ENCODE measurements at regions not wholly inside any gene's neighbourhood (a gene's known extent, or its start where the extent isn't known, plus 50 kb on each side); places are given as distances from the start of the nearest gene placed in this dataset.

DNA sequence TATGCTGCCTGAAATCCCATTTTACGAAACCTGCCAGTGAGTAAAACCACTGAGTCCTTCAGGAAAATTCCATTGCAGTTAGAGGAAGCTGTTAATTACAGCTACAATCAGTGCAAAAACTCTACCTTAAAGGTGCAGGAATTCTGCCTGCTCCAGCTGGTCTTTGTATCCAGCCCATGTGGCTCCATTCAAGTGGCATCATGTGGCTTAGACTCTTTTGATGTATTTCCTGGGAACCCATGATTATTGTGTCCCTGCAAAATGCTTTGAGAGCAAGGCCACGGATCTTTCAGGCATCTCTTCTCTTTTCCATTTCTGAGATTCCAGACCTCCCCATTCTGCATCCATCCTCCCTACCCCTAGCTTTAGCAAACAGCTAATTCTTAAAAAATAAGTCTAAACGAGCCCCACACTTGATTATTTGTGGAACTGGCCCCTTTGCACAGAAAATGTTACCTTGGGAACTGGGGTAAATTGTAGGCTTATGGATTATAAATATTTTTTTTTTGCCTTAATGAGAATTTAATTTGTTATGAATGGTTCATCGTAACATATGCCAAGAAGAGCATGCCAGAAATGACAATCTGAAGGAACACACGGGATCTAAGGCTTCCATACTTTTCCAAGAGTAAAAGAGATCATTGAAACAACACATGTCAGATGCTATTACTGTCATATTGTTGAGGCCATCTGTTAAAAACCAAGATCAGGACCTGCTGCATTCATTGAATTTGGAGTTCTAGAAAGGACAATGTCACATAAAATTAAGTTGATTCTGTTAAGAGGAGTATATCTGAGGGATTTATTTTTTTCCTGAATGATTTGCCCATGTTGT lies 144.6 kb downstream of the TPH2 start:
- in situ Hi-C loops (cut with MboI; ENCODE audit: low pct_unique_long_range_greater_than_20kb, low sequenced_read_pairs), result no loop called here
- no peak for DNase-seq

DNA sequence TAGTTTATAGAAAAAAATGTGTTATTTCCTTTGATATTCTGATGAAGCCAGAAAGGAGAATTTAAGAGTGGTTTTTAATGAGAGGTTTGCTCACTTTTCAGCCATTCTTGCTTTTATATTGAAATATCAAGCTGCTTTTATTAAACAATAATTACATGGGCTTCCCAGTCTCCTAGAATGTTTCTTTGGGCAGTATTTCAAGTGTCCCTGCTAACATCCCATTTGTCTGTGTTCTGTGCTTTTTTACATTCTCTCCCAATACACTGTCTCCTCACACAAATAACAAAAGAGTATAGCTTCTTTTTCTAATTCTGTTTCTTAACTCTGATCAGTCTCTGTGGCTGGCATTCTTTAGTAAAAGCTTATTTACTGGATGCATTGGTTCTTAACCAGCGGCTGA lies 145.4 kb downstream of the TPH2 start:
- DNase-seq, result no peak
- in situ Hi-C loops (cut with MboI; ENCODE audit: low pct_unique_long_range_greater_than_20kb, low sequenced_read_pairs), result no loop called here

DNA sequence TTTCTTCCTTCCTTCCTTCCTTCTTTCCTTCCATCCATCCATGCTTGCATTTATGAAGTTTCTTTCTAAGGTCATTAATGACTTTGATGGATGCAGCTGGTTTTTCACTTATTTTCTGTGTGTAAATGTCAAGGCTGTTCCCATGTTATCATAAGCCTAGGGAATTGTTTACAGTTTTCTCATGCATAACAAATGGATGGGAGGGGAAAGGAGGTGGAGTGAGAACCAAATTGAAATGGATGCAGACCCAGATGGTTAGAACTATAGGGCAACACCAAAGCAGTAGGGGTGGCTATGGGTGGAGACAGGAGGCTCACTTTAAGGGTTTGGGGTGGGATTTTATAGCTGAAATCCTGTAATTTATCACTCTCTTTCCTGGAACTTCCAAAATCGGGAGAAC lies 146.2 kb downstream of the TPH2 start:
- no peak for DNase-seq
- in situ Hi-C loops (cut with MboI; ENCODE audit: low pct_unique_long_range_greater_than_20kb, low sequenced_read_pairs), result no loop called here

DNA sequence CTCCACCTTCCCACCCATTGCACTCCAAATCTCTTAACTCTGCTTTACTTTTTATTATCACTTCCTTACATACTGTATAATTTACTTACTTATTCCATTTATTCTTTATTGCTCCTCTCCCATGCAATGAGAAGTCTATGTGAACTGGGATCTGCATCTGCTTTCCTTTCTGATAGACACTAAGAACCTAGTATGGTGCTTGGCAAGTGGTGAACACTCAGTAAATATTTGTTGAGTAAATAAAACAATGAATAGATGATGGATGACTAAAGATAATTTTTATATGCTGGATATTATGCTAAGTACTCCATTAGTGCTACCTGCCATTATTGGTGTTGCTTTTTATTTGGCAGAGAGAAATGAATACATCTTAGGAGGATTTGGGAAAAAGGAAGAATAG lies 151.0 kb downstream of the TPH2 start:
- in situ Hi-C loops (cut with MboI; ENCODE audit: low pct_unique_long_range_greater_than_20kb, low sequenced_read_pairs), result no loop called here
- no peak for DNase-seq

DNA sequence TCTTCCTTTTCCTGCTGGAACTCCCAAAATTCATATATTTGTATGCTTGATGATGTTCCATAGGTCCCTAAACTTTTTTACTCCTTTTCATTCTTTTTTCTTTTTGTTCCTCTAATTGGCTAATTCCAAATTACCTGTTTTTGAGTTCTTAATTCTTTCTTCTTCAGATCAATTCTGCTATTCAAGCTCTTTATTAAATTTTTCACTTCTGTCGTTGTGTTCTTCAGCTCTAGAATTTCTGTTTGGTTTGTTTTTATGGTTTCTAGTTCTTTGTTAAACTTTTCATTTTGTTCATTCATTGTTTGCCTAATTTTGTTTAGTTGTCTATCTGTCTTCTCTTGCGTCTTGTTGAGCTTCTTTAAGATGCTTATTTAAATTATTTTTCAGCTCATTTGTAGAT lies 154.8 kb downstream of the TPH2 start:
- in situ Hi-C loops (cut with MboI; ENCODE audit: low pct_unique_long_range_greater_than_20kb, low sequenced_read_pairs), result no loop called here
- DNase-seq, result no peak

DNA sequence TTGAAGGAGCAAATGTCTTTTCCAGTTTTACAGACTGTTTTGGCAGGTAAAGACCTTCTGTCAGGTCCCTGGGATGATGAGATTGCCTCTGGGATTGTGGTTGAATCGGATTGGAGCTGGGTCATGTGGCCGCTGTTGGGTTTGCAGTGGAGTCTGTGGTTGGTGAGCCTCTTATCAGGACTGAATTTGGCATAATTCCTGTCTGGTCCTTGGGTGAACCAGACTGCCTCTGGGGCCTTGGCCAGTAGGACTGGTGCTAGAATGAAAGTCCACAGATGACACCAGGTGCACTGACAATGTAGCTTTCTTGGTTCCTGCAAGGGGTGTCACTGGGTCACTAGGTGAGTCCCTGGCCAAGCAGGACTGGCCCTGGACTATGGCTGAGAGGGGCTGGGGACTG lies 155.3 kb downstream of the TPH2 start:
- in situ Hi-C loops (cut with MboI; ENCODE audit: low pct_unique_long_range_greater_than_20kb, low sequenced_read_pairs), result no loop called here
- DNase-seq, result no peak

DNA sequence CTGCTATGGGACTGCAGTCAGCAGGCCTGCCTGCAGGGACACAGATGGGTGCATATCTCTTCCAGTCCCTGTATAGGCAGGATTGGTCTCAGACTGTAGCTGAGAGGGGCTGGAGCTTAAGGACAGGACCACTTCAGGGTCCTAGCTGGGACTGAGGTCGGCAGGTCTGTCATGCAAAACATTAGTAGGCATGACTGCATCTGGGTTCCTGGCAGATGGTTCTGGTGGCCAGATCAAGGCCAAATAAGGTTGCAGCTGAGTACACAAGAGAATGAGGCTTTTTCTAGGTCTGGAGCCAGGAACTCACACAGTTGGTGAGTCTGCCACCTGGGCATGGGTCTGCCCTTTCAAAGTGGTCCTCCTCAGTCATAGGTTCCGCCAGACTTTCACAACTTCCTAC lies 155.8 kb downstream of the TPH2 start:
- in situ Hi-C loops (cut with MboI; ENCODE audit: low pct_unique_long_range_greater_than_20kb, low sequenced_read_pairs), result no loop called here

DNA sequence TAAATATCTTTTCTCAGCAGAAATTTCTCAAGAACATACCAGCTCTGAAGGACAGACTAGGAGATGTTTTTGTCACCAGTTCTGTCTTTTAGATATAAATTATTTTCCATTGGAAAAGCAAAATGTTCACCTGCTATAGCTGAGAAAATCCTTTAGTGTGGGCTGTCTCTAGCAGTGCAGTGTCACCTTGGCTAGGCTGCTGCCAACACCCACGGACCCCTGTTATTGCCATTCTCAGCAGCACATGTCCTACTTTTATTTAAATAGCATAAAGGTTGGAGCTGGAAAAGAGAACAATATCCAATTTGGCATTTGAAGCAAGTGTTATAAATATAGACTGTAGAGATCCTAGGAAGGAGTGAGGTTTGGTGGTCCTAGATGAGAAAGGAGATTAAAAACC lies 156.4 kb downstream of the TPH2 start:
- in situ Hi-C loops (cut with MboI; ENCODE audit: low pct_unique_long_range_greater_than_20kb, low sequenced_read_pairs), result no loop called here
- DNase-seq, result no peak

More for the DNA sequence above, 155.8 kb downstream of the TPH2 start:
- no peak for DNase-seq

DNA sequence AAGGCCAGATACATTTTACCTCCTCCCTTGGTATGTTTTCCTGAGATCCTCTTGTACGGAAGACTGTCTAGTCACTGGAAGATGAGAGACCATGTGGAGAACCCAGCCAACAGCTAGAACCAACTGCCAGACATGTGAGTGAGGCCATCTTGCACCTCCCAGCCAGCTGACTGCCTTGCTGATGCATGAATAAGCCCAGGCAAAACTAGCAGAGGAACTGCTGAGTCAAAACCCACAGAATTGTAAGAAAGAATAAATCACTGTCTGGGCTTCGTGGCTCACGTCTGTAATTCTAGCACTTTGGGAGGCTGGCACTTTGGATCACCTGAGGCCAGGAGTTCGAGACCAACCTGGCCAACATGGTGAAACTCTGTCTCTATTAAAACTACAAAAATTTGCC lies 160.0 kb downstream of the TPH2 start:
- in situ Hi-C loops (cut with MboI; ENCODE audit: low pct_unique_long_range_greater_than_20kb, low sequenced_read_pairs), result no loop called here
- DNase-seq, result no peak

DNA sequence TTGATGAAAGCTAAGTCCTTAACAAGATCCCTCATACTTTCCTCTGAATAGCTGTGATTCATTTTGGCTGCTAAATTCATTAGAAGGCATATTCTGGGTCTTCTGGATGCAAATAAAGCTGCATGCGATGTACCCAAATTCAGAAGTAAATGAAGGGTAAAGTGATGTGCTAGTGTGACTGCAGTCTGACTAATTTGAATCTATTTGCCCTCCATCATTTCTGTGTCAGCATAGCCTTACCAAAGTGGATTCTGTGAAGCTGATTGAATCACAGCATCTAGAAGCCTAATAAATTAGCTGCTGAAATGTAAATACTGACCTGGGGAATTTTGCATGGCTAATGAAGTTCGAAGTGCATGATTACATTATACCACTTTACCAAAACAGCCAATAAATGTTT lies 162.2 kb downstream of the TPH2 start:
- no peak for DNase-seq
- in situ Hi-C loops (cut with MboI; ENCODE audit: low pct_unique_long_range_greater_than_20kb, low sequenced_read_pairs), result no loop called here

DNA sequence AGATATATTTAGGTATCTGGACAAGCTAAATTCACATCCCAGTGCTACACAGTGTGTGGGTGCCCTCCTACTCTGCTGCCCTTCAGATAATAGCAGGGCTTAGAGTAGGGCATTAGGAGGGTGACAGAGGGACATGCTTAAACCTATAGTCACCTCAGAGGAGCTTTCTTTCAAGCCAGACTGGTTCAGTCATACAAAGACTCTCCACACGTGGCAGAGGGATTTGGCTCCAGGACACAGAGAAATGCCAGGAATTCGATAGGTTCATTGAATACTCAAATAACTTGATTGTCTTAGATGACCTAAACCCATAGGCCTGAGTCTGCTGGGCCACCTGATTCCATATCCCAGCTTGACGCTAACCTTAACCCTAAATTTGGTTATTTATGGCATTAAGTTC lies 163.5 kb downstream of the TPH2 start:
- no peak for DNase-seq
- in situ Hi-C loops (cut with MboI; ENCODE audit: low pct_unique_long_range_greater_than_20kb, low sequenced_read_pairs), result no loop called here

DNA sequence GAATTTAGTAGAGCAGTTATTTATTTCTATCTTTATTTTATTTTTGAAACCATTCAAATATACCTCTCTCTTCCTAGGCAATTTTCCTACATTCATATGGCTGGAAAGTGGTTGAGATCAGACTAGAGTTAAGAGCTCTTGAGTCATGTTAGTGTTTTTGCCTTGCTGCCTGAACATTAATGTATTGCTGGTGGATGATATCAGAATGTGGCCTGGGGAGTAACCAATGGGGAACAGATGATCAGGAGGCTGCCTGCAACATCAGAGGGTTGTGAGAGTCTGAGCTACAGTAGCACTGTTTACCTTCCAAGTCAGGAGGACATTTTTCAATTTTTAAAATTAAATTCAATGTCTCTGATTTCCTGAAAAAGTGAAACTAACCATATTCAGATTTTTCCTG lies 166.3 kb upstream of the TRHDE start:
- in situ Hi-C loops (cut with MboI; ENCODE audit: low pct_unique_long_range_greater_than_20kb, low sequenced_read_pairs), result no loop called here
- no peak for DNase-seq

DNA sequence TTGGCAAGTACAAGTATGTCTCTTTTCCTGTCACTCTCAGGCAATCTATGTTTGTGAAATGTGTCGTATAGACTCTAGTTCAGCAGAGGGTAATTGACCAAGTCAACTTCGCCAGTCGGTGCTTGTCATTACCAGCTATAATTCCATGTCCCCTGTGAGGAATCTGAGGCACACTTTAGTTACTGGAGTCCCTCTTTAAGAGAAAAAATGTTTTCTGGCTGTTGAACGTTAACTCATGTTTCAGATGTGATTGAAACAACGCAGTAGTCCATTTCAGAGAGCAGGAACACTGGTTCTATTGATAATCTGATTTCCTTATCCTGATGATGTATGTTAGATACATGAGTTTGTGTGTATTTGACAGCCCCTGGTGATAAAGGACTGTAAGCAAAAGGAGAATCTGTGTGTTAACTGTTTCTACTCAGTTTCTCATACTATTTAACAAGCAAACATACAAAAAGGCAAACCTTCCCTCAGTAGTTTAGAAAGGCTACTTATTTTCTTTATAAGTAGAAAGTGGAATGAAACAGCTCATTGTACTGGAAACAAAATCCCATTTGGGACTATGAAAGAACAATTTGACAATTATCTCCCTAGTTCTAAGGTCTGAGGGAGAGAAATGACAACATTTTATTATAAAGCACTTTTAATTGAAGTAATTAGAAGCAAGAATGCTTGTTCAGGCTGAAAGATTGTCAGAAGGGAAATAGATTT lies 161.1 kb upstream of the TRHDE start:
- in situ Hi-C loops (cut with MboI; ENCODE audit: low pct_unique_long_range_greater_than_20kb, low sequenced_read_pairs), result no loop called here
- no peak for DNase-seq

DNA sequence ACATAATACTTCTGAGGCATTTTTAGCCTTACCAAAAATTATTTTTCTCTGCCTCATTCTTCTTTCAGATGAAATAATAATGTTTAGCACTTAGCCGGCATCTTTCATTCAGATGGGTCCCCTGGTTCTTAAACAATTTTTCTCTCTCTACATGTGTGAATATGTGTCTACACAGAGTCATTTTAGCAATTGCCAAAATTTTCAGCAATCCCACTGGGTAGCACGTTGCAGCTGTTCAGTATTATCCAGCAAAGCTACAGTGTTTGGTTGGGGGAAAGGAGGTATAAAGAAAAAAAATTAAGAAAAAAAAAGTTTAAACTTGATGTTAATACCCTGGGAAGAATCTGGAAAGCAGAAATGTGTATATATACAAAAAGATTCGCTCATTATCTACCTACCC lies 160.5 kb upstream of the TRHDE start:
- DNase-seq, result no peak

DNA sequence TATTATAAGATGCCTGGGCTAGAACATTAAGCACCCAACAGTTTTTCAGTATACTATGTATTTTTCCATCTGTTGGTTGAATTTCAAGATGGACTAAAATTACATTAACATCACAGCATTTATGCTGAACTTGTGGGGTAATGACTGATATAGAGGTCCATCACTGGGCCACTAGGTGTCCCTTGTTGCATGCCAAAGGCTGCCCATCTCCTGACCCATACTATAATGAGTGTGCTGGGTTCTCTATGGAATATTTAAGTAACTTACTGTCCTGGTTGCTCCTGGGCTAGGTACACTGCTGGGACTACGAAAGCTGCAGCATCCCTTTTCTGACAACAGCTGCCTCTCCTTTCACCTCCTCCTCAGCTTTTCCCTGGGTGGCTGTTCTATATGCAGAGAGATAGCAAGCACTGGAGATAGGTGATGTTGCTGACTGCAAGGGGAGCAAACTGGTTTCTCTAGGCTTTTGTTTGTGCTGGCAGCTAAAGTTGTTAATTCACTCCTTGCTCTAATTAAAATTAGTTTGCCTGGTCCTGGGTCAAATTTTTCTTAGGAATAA lies 138.6 kb upstream of the TRHDE start:
- no peak for DNase-seq

More for the DNA sequence above, 160.5 kb upstream of the TRHDE start:
- in situ Hi-C loops (cut with MboI; ENCODE audit: low pct_unique_long_range_greater_than_20kb, low sequenced_read_pairs), result no loop called here

DNA sequence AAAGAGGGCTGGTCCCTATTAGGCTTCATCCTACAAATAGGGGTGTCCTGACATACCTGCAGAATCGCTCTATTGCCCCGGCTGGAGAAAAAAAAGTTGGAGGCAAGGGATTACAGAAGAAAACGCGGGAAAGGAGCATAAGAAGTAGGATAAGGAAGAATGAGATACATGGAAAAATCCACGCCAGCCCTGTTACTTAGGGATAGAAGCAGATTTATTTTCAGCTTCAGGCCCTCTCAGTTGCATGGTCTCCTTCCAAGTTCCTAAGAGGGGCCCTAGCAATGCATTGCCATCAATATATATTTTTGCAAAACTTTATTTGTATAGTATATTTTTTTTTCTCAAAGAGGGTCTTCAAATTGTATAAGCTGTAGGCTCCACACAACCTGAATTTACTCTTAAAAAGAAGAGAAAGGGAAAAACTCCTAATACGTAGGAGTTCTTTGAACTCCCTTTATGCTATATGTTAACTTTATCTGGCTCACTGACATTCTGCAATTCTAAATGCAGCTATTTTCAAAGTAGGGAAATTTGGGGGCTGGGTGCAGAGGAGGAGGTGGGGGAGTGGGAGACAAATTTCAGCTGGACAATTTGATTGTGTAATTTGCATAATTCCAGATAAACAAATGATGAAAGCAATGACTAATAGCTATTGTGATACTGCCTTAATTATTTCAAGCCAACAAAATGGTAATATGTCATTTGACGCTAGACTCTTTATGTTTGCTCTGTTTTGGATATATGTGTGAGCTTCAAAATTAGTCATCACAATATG lies 137.7 kb upstream of the TRHDE start:
- in situ Hi-C loops (cut with MboI; ENCODE audit: low pct_unique_long_range_greater_than_20kb, low sequenced_read_pairs), result no loop called here
- DNase-seq, result no peak

More for the DNA sequence above, 138.6 kb upstream of the TRHDE start:
- in situ Hi-C loops (cut with MboI; ENCODE audit: low pct_unique_long_range_greater_than_20kb, low sequenced_read_pairs), result no loop called here

DNA sequence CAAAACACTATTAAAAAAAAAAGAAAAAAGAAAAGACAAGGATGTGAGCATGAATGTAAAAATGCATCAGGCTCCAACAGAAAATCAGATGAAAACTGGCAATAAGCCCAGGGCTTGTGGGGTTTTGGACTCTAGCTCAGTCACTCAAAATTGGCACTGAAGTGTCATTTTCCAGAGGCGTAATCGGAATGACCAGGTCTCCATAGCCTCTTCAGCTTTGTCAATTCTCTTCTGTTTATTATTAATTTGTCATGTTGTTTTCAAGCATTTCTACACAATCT lies 137.2 kb upstream of the TRHDE start:
- DNase-seq, result no peak
- in situ Hi-C loops (cut with MboI; ENCODE audit: low pct_unique_long_range_greater_than_20kb, low sequenced_read_pairs), result no loop called here

DNA sequence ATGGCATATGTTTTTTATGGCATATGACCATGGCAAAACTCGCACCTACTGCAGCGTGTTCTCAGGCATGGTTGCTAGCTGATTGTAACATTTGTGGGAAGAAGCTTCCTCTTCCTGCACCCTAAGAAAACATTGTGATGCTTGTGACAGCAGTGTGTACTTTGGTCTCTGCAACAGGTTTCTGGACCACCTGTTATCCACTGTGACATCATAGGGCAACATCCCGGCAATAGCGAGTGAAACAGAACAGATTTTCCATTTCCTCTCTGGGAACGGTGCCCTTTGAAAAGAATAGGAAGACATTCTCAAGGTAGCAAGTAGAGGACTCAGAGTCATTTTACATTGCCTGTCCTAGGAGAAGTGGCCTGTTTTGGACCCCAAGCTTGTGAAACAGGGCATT lies 135.4 kb upstream of the TRHDE start:
- DNase-seq, result no peak
- in situ Hi-C loops (cut with MboI; ENCODE audit: low pct_unique_long_range_greater_than_20kb, low sequenced_read_pairs), result no loop called here

DNA sequence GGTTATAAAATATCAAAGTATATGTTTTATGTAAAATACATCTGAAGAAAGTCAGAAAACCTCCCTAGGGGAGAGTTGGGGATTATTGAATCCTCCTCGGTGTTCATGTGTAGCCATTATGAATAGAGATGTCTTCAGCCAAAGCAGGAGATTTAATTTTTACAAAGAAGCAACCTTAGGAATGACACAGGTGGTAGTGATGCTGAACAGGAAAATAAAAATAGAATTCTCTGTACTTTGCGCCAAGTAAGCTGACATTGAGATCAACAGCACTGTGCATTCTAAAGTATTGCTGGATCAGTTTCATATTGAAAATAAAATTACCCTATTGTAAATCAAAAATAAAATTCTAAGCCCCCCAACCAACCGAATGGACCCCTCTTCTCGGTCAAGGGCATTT lies 132.8 kb upstream of the TRHDE start:
- in situ Hi-C loops (cut with MboI; ENCODE audit: low pct_unique_long_range_greater_than_20kb, low sequenced_read_pairs), result no loop called here
- DNase-seq, result no peak

DNA sequence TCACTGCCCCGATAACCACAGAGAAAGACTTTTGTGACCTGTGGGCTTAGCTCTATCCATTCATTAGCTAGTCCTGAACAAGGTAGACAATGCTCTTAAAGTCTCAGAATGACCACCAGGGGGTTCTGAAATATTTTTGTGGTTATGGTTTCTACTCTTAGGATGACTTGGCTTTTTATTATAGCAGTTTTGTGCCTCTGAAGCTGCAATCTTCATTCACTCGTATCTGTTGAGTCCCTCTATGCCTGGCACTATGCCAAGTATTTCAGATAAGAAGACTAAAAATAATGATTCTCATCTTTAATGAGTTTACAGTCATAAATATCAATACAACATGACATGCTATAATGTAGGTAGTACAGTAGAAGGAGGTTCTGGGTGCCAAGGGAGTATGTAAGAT lies 130.8 kb upstream of the TRHDE start:
- peak; percentile 18 for DNase-seq
- in situ Hi-C loops (cut with MboI; ENCODE audit: low pct_unique_long_range_greater_than_20kb, low sequenced_read_pairs), result no loop called here
